ENCODE measurements at regions not wholly inside any gene's neighbourhood (a gene's known extent, or its start where the extent isn't known, plus 50 kb on each side); places are given as distances from the start of the nearest gene placed in this dataset.
"Not testable (repeated sequence)": the region's sequence is repeated elsewhere in the genome, so short reads cannot be mapped to it uniquely, and the experiment has no call there.

- DNase-seq (ENCODE audit: low spot score in 2 of 2) (no peak), ATAC-seq (no peak)
- Mint-ChIP-seq H3K27ac (no peak overlapping the region), H3K36me3 (no peaks in the 10 kb centered on the region), H3K9me3 (no peaks in the 10 kb centered on the region)
Measured at GRCh38 chrX:4675686-4676300, 962.3 kb upstream of the PRKX start.

DNA sequence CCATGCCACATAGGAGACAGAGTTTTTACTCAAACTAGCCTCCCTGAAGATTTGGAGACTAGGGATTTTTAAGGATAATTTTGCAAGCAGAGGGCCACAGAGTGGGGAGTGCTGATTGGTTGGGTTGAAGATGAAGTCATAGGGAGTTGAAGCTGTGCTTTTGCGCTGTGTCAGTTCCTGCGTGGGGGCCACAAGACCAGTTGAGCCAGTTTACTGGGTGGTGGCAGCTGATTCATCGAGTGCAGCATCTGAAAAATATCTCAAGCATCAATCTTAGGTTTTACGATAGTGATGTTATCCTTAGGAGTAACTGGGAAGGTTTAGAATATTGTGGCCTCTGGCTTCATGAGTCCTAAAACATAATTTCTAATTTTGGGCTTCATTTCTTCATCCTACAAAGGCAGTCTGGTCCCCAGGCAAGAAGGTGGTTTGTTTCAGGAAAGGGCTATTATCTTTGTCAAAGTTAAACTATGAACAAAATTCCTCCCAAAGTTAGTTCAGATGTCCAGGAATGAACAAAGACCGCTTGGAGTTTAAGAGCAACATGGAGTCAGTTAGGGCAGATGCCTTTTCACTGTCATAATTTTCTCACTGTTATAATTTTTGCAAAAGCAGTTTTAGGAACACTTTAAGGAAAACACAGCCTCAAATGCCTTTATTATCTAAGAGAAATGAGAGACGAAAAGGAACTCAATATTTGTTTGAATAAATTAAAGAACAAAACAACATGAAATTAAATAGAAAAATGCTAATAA, 960.8 kb upstream of the PRKX start:
- DNase-seq (ENCODE audit: low spot score in 2 of 2): no peak
- no peak overlapping the region for H3K27ac Mint-ChIP-seq
- no peak for ATAC-seq
- no peaks in the 10 kb centered on the region for H3K9me3 Mint-ChIP-seq
- no peaks in the 10 kb centered on the region for H3K36me3 Mint-ChIP-seq

DNA sequence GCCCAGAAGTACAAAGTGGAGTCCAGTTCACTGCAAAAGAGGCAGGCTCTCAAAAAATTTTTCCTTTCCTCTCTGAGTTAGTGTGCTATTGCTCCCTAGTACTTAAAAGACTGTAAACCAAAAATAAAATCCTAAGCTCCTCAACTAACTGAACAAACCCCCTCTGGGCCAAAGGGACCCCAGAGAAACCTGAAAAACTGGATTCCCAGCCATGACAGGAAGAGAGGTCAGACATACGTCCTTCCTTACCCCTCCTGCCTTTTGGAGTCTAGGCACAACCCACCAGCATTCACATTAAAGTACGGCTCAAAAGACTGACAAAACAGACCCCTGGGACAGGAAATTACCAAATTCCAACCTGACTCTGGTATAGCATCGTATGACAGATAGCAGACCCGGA, 957.9 kb upstream of the PRKX start:
- ATAC-seq: no peak
- no peaks in the 10 kb centered on the region for H3K36me3 Mint-ChIP-seq
- H3K27ac Mint-ChIP-seq: no peak overlapping the region
- DNase-seq (ENCODE audit: low spot score in 2 of 2): no peak
- no peaks in the 10 kb centered on the region for H3K9me3 Mint-ChIP-seq

DNA sequence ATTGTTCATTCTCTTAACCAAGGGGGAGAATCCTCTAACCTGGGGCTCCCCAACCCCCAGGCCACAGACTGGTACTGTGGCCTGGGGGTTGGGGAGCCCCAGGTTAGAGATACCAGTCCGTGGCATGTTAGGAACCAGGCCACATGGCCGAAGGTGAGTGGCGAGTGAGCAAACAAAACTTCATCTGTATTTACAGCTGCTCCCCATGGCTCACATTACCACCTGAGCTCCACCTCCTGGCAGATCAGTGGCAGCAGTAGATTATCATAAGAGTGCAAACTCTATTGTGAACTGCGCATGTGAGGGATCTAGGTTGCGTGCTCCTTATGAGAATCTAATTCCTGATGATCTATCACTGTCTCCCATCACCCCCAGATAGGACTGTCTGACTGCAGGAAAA, 957.2 kb upstream of the PRKX start:
- DNase-seq (ENCODE audit: low spot score in 2 of 2): no peak
- Mint-ChIP-seq H3K27ac (no peak overlapping the region), H3K9me3 (no peaks in the 10 kb centered on the region), H3K36me3 (no peaks in the 10 kb centered on the region)
- no peak for ATAC-seq

DNA sequence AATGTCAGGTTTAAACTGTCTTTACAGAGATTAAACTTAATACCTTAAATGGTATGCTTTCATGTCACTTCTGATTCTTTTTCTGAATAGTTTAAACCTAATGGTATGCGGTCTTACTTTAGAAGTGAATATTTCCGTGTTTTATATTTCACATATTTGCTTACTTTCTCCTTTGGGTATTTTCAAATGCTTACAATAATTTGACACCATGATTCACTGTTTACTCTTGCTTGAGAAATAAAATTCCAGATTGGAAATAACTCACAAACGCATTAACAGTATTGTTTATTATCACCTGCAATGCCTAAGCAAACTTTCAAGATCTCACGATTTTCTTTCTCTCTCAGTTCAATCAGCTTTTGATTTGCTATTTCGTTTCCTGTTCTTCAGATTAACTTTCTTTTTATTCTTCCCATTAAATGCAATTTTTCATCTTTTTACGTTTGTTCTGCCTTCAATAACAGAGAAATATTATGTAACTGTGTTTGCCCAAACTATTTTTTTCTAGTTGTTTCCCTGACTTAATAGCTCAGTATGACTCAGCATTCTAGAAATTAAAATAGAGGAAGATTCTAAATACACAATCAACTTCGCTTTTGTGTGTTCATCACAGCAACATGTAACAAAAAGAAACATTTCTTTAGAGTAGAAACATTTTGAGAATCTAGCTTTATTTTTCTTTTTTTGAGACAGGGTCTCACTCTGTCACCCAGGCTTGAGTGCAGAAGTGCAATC, 955.5 kb upstream of the PRKX start:
- H3K36me3 Mint-ChIP-seq: no peaks in the 10 kb centered on the region
- DNase-seq (ENCODE audit: low spot score in 2 of 2) (no peak), ATAC-seq (no peak)
- no peak overlapping the region for H3K27ac Mint-ChIP-seq
- no peaks in the 10 kb centered on the region for H3K9me3 Mint-ChIP-seq

DNA sequence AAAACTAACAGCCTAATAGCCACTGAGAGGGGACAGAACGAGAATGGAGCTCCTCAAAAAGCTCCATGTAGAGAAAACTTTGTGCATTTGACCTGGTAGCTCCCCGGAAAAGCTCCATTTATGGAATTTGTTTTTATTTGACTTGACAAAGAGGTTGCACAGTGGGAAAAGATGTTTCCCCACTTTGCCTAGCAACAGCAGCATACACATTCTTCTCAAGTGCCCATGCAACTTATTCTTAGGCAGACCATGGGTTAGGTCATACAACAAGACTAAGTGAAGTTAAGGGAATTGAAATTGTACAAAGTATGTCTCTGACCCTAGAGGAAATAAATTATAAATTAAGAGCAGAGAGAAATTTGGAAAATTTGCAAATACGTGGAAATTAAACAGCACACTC, 949.6 kb upstream of the PRKX start:
- Mint-ChIP-seq H3K36me3 (no peaks in the 10 kb centered on the region), H3K9me3 (peaks cover 0 to 8% of the 10 kb centered on the region in 2 donors)

DNA sequence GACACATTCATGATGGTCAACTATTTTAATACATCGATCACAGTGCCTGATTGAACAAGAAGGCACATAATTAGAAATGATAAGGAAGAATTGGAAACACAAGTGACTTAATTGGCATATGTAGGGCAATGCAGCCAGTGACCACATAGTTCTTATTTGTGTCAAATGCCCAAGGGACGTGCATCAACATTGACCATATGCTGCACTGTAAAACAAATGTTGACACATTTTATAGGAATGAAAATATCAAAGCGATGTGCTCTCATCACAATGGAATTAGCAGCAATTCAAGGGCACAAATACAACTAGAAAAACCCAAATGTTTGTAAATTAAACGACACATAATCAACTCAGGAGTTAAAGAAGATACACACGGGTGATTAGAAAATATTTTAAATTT, 948.3 kb upstream of the PRKX start:
- no peak overlapping the region for H3K27ac Mint-ChIP-seq
- ATAC-seq: no peak
- H3K36me3 Mint-ChIP-seq: no peaks in the 10 kb centered on the region
- peaks cover 0 to 8% of the 10 kb centered on the region in 2 donors for H3K9me3 Mint-ChIP-seq
- DNase-seq (ENCODE audit: low spot score in 2 of 2): no peak

More for the DNA sequence above, 949.6 kb upstream of the PRKX start:
- ATAC-seq (no peak), DNase-seq (ENCODE audit: low spot score in 2 of 2) (no peak)
- no peak overlapping the region for H3K27ac Mint-ChIP-seq

GRCh38 chrX:4656419-4656818, 943.0 kb upstream of the PRKX start:
- no peak for ATAC-seq
- Mint-ChIP-seq H3K9me3 (peaks cover 0 to 12% of the 10 kb centered on the region in 2 donors), H3K36me3 (no peaks in the 10 kb centered on the region), H3K27ac (no peak overlapping the region)
- DNase-seq (ENCODE audit: low spot score in 2 of 2): no peak

- Mint-ChIP-seq H3K36me3 (no peaks in the 10 kb centered on the region), H3K9me3 (peaks cover 0 to 11% of the 10 kb centered on the region in 2 donors), H3K27ac (no peak overlapping the region)
- no peak for ATAC-seq
- no peak for DNase-seq (ENCODE audit: low spot score in 2 of 2)
Measured at GRCh38 chrX:4655743-4656142, 942.3 kb upstream of the PRKX start.

- no peaks in the 10 kb centered on the region for H3K9me3 Mint-ChIP-seq
- DNase-seq (ENCODE audit: low spot score in 2 of 2) (no peak), ATAC-seq (no peak)
- H3K27ac Mint-ChIP-seq: no peak overlapping the region
- H3K36me3 Mint-ChIP-seq: no peaks in the 10 kb centered on the region
Measured at GRCh38 chrX:4642114-4642513, 928.7 kb upstream of the PRKX start.

DNA sequence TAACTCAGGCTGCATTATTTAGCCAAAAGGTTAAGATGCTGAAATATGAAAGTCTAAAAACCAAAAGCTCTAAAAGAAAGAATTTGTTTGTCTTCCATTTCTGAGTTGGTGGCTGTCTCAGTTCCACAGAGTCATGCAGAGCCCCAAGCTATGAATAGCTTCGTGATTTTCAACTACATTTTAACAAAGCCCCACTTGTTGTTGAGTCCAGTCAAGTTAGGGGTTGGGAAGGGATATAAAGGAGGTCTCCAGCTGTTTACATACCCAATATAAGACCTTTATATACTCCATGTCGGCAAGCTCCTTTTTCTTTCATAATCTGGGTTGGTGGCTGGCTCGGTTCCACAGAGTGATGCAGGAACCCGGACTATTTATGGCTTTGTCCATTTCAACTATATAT, 924.6 kb upstream of the PRKX start:
- no peak for ATAC-seq
- H3K9me3 Mint-ChIP-seq: no peaks in the 10 kb centered on the region
- no peaks in the 10 kb centered on the region for H3K36me3 Mint-ChIP-seq
- DNase-seq (ENCODE audit: low spot score in 2 of 2): no peak
- H3K27ac Mint-ChIP-seq: no peak overlapping the region

GRCh38 chrX:4627414-4627813, 914.0 kb upstream of the PRKX start:
- no peaks in the 10 kb centered on the region for H3K36me3 Mint-ChIP-seq
- no peak overlapping the region for H3K27ac Mint-ChIP-seq
- H3K9me3 Mint-ChIP-seq: peaks cover 4% of the 10 kb centered on the region in 2 donors
- DNase-seq (ENCODE audit: low spot score in 2 of 2) (no peak), ATAC-seq (no peak)

GRCh38 chrX:4622486-4623167, 909.2 kb upstream of the PRKX start:
- Mint-ChIP-seq H3K36me3 (no peaks in the 10 kb centered on the region), H3K27ac (no peak overlapping the region), H3K9me3 (no peaks in the 10 kb centered on the region)
- DNase-seq (ENCODE audit: low spot score in 2 of 2) (no peak), ATAC-seq (no peak)

DNA sequence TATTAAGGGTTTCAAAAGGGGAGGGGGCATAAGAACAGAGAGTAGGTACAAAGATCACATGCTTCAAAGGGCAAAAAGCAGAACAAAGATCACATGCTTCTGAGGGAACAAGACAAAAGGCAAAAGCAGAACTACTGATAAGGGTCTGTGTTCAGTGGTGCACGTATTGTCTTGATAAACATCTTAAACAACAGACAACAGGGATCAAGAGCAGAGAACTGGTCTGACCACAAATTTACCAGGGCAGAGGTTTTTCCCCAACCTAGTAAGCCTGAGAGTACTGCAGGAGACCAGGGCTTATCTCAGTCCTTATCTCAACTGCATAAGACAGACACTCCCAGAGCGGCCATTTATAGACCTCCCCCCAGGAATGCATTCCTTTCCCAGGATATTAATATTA, 900.2 kb upstream of the PRKX start:
- not testable (repeated sequence) for H3K9me3 Mint-ChIP-seq; DNase-seq (ENCODE audit: low spot score in 2 of 2); ATAC-seq; H3K27ac Mint-ChIP-seq; H3K36me3 Mint-ChIP-seq

GRCh38 chrX:4588893-4589292, 875.4 kb upstream of the PRKX start:
- no peaks in the 10 kb centered on the region for H3K36me3 Mint-ChIP-seq
- no peak for DNase-seq (ENCODE audit: low spot score in 2 of 2)
- peaks cover 0 to 4% of the 10 kb centered on the region in 2 donors for H3K9me3 Mint-ChIP-seq
- no peak overlapping the region for H3K27ac Mint-ChIP-seq
- no peak for ATAC-seq

DNA sequence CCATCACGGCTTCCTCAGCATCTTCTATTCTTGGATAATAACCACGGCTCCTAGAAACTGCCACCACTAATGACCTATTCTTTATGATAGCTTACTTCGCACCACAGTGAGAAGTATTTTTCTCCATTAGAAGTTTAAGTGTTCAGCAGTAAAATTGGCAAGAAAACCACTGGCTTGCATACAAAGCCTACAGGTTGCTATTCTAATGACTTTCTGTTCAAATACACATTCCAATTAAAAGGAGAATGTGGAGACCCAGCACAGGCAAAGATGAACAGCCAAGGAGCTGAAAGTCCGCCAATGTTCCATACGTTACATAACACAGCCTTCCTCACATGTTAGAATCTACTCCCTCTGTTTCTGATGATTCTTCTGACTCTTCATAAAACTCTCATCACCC, 875.0 kb upstream of the PRKX start:
- Mint-ChIP-seq H3K27ac (no peak overlapping the region), H3K9me3 (peaks cover 0 to 4% of the 10 kb centered on the region in 2 donors), H3K36me3 (no peaks in the 10 kb centered on the region)
- DNase-seq (ENCODE audit: low spot score in 2 of 2) (no peak), ATAC-seq (no peak)

- peaks cover 0 to 4% of the 10 kb centered on the region in 2 donors for H3K9me3 Mint-ChIP-seq
- ATAC-seq (no peak), DNase-seq (ENCODE audit: low spot score in 2 of 2) (no peak)
- H3K36me3 Mint-ChIP-seq: no peaks in the 10 kb centered on the region
- no peak overlapping the region for H3K27ac Mint-ChIP-seq
Measured at GRCh38 chrX:4588056-4588455, 874.6 kb upstream of the PRKX start.
